LNCaP clone FGC (cell line): ENCODE measurements at regions not wholly inside any gene's neighbourhood (a gene's known extent, or its start where the extent isn't known, plus 50 kb on each side); places are given as distances from the start of the nearest gene placed in this dataset.

ENCODE experiments used
- DNase-seq: peaks from one replicate; pipeline ENCODE4 v3.0.0-alpha.2; 2011; ENCODE audit warnings: low read depth
- H3K4me3 ChIP-seq: 2 replicates; pipeline ENCODE4 v1.5.1; 2011; ENCODE audit warnings: mild to moderate bottlenecking, low read depth, low read length, control low read depth
- TF ChIP-seq, protein P1 (sequence below): IDR thresholded peaks from 2 replicates; pipeline ENCODE4 v1.5.1; 2012; ENCODE audit warnings: mild to moderate bottlenecking; ENCODE audit not compliant: control insufficient read depth, insufficient read depth; ENCODE audit errors: extremely low read depth

DNA sequence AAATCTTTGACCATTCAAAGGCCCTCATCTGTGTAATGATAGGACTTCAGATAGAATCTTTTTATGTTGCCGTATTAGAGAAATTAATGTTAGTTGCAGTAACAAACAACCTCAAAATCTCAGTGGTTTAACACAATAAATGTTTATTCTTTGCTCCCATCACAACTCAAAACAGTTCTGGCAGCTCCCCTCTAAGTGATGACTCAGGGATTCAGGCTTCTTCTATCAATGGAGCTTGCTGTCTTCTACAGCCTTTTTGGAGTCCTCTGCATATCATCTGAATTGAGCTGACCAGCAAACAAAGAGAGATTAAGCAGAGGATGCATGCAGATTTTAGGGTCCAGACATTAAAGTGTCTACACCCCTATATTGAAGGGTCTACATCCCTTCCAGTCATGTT is 59.1 kb upstream of the RAB3GAP2 start:
- no peak overlapping the region for H3K4me3 ChIP-seq
- TF ChIP-seq, protein P1, sequence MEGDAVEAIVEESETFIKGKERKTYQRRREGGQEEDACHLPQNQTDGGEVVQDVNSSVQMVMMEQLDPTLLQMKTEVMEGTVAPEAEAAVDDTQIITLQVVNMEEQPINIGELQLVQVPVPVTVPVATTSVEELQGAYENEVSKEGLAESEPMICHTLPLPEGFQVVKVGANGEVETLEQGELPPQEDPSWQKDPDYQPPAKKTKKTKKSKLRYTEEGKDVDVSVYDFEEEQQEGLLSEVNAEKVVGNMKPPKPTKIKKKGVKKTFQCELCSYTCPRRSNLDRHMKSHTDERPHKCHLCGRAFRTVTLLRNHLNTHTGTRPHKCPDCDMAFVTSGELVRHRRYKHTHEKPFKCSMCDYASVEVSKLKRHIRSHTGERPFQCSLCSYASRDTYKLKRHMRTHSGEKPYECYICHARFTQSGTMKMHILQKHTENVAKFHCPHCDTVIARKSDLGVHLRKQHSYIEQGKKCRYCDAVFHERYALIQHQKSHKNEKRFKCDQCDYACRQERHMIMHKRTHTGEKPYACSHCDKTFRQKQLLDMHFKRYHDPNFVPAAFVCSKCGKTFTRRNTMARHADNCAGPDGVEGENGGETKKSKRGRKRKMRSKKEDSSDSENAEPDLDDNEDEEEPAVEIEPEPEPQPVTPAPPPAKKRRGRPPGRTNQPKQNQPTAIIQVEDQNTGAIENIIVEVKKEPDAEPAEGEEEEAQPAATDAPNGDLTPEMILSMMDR: no peak
- DNase-seq: no peak

DNA sequence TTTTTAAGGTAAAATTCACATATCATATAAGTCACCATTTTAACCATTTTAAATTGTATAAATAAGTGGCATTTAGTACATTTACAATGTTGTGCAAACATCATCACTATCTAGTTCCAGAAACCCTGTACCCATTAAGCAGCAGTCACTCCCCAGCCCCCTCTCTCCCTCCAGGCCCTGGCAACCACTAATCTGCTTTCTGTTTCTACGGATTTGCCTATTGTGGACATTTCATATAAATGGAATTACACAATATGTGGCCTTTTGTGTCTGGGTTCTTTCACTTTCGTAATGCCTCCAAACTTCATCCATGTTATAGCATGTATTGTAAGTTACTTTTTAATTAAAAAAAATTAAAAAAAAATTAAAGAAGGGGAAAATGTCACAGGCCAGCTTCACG is 58.0 kb upstream of the RAB3GAP2 start:
- TF ChIP-seq, protein P1: no peak
- no peak overlapping the region for H3K4me3 ChIP-seq
- no peak for DNase-seq

DNA sequence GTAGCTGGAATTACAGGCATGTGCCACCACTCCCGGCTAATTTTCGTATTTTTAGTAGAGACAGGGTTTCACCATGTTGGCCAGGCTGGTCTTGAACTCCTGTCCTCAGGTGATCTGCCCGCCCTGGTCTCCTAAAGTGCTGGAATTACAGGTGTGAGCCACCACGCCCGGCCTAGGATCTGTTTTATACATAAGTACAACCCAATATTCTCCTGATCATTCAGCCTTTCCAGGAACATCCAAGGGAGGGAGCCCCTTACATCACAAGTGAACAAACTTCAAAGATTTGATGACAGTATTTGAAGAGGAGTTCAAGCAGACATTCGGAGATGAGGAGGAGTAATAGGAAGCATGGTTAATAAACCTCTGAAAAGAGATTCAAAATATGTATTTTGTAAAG is 54.9 kb upstream of the RAB3GAP2 start:
- DNase-seq: no peak
- H3K4me3 ChIP-seq: no peak overlapping the region
- TF ChIP-seq, protein P1: no peak

DNA sequence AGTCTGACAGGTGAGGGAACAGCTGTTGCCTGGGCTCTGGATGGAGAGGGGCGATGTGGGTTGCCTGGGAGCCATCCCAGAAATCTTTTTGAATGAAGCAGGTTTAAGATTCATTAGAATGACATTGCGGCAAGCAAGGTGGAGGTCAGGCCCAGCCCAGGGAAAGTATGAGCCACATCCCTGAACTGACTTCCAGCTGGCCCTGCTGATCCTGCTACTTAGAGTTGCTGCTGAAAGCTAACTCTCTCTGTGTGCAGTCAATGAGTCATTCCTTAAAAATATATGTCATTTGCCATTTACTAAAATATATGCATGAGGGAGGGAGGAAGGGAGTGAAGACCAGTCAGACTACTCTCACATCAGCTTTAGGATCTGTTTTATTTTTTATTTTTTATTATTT is 54.3 kb upstream of the RAB3GAP2 start:
- DNase-seq: no peak
- no peak overlapping the region for H3K4me3 ChIP-seq
- TF ChIP-seq, protein P1: no peak

GRCh38 chr1:220325306-220325995 is 53.2 kb upstream of the RAB3GAP2 start:
- no peak for DNase-seq
- TF ChIP-seq, protein P1: no peak

DNA sequence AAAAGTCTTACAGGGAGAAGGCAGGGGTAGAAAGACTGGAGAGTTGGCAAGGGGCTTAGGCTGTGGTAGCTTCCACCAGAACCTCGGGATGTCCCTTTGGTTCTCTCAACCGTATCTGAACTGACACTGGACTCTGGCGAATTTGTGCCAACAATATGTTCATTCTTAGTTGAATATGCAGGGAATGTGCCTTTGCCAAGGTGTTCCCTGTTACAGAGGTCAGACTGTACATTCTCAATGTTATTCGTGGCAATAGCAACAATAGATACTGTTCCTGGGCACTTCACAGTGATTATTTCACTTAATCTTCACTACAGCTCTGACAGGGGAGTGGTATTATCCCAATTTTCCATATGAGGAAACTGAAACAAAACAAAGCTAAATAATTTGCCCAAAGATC is 51.5 kb upstream of the RAB3GAP2 start:
- DNase-seq: no peak
- TF ChIP-seq, protein P1: no peak
- no peak overlapping the region for H3K4me3 ChIP-seq

More at GRCh38 chr1:220325306-220325995, 53.2 kb upstream of the RAB3GAP2 start:
- H3K4me3 ChIP-seq: no peak overlapping the region

- TF ChIP-seq, protein P1: no peak
- H3K4me3 ChIP-seq: no peak overlapping the region
- DNase-seq: no peak
Observed at GRCh38 chr1:220322570-220322969, 50.3 kb upstream of the RAB3GAP2 start.
